Keratinocyte (primary cell): ENCODE measurements at regions not wholly inside any gene's neighbourhood (a gene's known extent, or its start where the extent isn't known, plus 50 kb on each side); places are given as distances from the start of the nearest gene placed in this dataset.

Experiments used
- CTCF ChIP-seq, 3 experiments: IDR thresholded peaks in 1 of 3; conservative IDR thresholded peaks in 1 of 3; optimal IDR thresholded peaks in 1 of 3; 2 replicates in 2 of 3; 3 replicates in 1 of 3; pipeline versions ENCODE3 to v1.5.1; 2011; ENCODE audit warnings: low read length in 3 of 3, mild to moderate bottlenecking in 3 of 3, moderate library complexity in 2 of 3, control low read depth in 1 of 3, inconsistent platforms in 1 of 3; ENCODE audit not compliant: insufficient read depth in 2 of 3; ENCODE audit errors: extremely low read depth in 1 of 3
- EZH2 ChIP-seq: IDR thresholded peaks from one replicate; pipeline ENCODE4 v1.6.1; 2012; ENCODE audit warnings: inconsistent platforms, mild to moderate bottlenecking, low read length, moderate library complexity

- no peak for TF ChIP-seq CTCF (optimal IDR thresholded peaks at IDR 0.05 in 1 of 3, IDR thresholded peaks at IDR 0.05 in 1 of 3, conservative IDR thresholded peaks at IDR 0.05 in 1 of 3; ENCODE audit: extremely low read depth in 1 of 3, insufficient read depth in 2 of 3, low read length in 3 of 3)
- no peak for TF ChIP-seq EZH2
These were observed 472.6 kb upstream of the ATP2B1 start for GRCh38 chr12:90181216-90181615.
